HAP-1 (cell line): ENCODE measurements at regions not wholly inside any gene's neighbourhood (a gene's known extent, or its start where the extent isn't known, plus 50 kb on each side); places are given as distances from the start of the nearest gene placed in this dataset.

Source experiments
- DNase-seq, 2 experiments: peaks; one replicate each; pipeline ENCODE4 v3.0.0-alpha.2; 2016 to 2020; ENCODE audit warnings: low spot score in 2 of 2
- H3K27me3 ChIP-seq: fragments of 250-450 bp; sonication (Bioruptor Pico); 2 replicates; pipeline ENCODE4 v1.5.1; 2020; ENCODE audit warnings: low read depth, mild to moderate bottlenecking, moderate library complexity
- H3K36me3 ChIP-seq: fragments of 250-450 bp; sonication (Bioruptor Pico); replicated peaks from 2 replicates; pipeline ENCODE4 v1.5.1; 2020; ENCODE audit warnings: mild to moderate bottlenecking
- H3K4me1 ChIP-seq: fragments of 250-450 bp; sonication (Bioruptor Pico); 2 replicates; pipeline ENCODE4 v1.5.1; 2020; ENCODE audit warnings: mild to moderate bottlenecking
- H3K4me3 ChIP-seq: fragments of 250-450 bp; sonication (Bioruptor Pico); 2 replicates; pipeline ENCODE4 v1.5.1; 2020; ENCODE audit warnings: mild to moderate bottlenecking, moderate library complexity
- H3K9me3 ChIP-seq: fragments of 250-450 bp; sonication (Bioruptor Pico); 2 replicates; pipeline ENCODE4 v1.5.1; 2020; ENCODE audit warnings: mild to moderate bottlenecking, moderate library complexity
- in situ Hi-C: fragments of 300-500 bp; cut with MboI; formaldehyde crosslinking; loops from 3 replicates; pipeline ENCODE4 v1.14.3; 2020; ENCODE audit warnings: low sequenced_read_pairs, inconsistent platforms, mixed read lengths

GRCh38 chrX:68930542-68931317, 101.9 kb downstream of the EFNB1 start:
- Histone ChIP-seq H3K27me3 (no peaks in the 10 kb centered on the region), H3K36me3 (no peaks in the 10 kb centered on the region), H3K4me1 (no peaks in the 10 kb centered on the region), H3K9me3 (no peaks in the 10 kb centered on the region), H3K4me3 (no peak overlapping the region)
- in situ Hi-C loops = no loop called here
- no peak for DNase-seq

DNA sequence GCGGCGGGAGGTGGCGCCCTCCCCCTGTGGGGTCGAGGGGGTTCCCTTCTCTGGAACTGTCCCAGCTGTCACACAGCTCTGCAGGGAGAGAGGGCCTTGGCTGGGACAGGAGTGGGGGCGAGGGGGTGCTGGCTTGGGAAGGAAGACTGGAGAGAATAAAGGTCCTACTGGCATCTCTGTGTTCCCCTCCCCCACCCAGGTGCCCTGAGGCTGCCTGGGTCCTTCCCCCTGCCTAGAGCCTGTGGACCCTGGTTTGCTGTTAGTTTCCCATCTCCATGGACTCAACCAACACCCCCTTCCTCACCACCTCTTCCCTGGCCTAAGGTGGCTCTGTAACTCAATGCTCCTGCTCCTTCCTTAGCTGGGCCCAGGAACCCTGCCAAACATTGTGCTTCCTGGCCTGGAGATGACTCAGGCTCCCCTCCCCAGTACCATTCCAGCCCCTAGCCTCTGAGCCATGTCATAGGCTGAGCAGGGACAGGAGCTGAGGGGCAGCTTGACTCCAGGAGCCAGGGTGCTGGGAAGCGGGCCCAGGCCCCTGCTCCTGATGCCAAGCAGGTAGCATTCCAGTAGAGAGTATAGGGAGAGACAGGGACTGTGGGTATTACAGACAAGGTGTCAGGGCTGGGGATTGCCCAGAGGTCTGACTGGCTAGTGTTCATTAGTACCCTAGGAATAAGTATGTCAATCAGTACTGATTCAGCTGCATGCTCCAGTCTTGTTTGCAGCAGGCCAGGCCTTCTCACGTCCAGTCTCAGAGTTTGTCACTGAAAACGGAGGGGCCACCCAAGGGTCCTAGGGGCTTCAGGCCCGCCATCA, 100.7 kb downstream of the EFNB1 start:
- no peak for DNase-seq
- in situ Hi-C loops = no loop called here
- no peaks in the 10 kb centered on the region for H3K9me3 ChIP-seq
- no peaks in the 10 kb centered on the region for H3K27me3 ChIP-seq
- H3K4me1 ChIP-seq = no peaks in the 10 kb centered on the region
- no peak overlapping the region for H3K4me3 ChIP-seq
- H3K36me3 ChIP-seq = no peaks in the 10 kb centered on the region

DNA sequence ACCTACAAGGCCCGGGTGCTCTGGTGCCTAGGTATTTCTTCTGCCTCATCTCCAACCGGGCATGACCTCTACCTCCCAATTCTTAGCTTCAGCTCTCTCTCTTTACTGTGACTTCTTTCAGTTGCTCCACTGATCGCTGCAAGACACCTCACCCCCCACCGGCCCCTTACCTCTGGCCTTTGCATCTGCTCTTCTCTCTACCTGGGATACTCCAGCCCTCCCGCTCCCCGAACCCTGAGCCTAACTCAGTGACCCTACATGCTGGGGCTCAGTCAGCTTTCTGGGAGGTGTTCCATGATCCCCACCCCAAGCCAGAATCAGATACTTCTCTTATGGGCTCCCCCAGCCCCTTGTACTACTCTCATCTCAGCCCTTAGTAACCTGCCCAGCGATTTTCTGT, 99.6 kb downstream of the EFNB1 start:
- no peaks in the 10 kb centered on the region for H3K4me1 ChIP-seq
- H3K36me3 ChIP-seq = no peaks in the 10 kb centered on the region
- in situ Hi-C loops = no loop called here
- H3K9me3 ChIP-seq = no peaks in the 10 kb centered on the region
- no peak for DNase-seq
- H3K4me3 ChIP-seq = no peak overlapping the region
- no peaks in the 10 kb centered on the region for H3K27me3 ChIP-seq

DNA sequence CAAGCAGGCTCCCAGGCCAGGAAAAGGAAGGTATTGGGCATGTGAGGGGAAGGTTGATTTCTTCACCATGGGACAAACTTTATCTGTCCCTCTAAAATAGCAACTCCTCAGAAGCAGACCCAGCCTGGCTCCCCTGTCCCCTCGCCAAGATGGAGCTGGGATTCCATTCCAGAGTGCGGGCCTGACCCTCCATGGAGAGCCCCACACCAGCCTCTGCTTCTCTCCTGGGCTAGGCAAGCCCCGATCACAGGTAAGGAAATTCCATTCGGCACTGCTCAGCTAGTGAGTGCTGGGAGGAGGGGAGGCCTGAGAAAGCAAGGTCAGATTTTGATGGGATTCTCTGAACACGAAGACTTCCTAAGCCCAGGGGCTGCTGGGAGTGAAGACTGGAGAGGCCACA, 98.4 kb downstream of the EFNB1 start:
- no peaks in the 10 kb centered on the region for H3K4me1 ChIP-seq
- no peaks in the 10 kb centered on the region for H3K9me3 ChIP-seq
- no peak overlapping the region for H3K4me3 ChIP-seq
- DNase-seq = no peak
- in situ Hi-C loops = no loop called here
- H3K27me3 ChIP-seq = no peaks in the 10 kb centered on the region
- H3K36me3 ChIP-seq = no peaks in the 10 kb centered on the region

DNA sequence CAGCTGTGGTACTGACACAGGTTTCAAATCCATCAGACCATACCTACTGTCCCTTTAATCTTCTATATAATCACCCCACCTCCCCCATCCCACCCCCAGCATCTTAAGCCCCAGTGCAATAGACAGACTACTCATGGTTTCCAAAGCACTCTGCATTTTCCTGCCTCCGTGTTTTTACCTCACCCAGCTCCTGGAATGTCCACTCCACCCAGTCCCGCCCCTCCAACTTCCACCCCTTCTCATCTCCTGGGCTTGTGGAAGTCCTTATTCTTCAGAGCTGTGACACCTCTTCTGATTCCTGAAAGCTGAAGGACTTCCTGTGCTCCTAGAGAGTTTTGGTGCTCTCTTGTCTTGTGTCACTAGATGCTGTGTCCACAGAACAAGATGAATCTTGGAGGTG, 94.3 kb downstream of the EFNB1 start:
- in situ Hi-C loops = no loop called here
- no peaks in the 10 kb centered on the region for H3K27me3 ChIP-seq
- no peak for DNase-seq
- H3K4me1 ChIP-seq = no peaks in the 10 kb centered on the region
- no peak overlapping the region for H3K4me3 ChIP-seq
- no peaks in the 10 kb centered on the region for H3K36me3 ChIP-seq
- no peaks in the 10 kb centered on the region for H3K9me3 ChIP-seq

- no peak overlapping the region for H3K4me3 ChIP-seq
- no peaks in the 10 kb centered on the region for H3K9me3 ChIP-seq
- no peaks in the 10 kb centered on the region for H3K4me1 ChIP-seq
- no peaks in the 10 kb centered on the region for H3K27me3 ChIP-seq
- no peaks in the 10 kb centered on the region for H3K36me3 ChIP-seq
- in situ Hi-C loops = no loop called here
- DNase-seq = no peak
These were observed 93.2 kb downstream of the EFNB1 start for GRCh38 chrX:68922013-68922412.

DNA sequence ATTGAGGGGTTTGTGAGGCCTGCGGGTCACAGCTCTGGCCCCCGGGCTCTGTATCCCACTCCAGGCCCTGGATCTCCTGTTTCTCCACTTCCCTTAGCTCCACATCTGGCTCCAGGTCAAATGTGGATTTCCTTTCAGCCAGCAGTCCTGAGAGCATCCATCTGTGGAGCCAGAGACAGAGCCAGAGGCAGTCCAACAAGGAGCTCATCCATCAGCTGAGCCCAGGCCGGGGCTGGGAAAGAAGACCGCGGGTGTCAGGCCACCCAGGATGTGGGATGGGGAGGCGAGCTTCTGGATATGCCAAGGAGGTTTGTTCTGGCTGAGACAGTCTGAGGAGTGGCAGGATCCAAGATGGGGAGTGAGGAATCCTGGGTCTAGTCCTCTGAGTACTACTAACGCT, 91.7 kb downstream of the EFNB1 start:
- Histone ChIP-seq H3K4me1 (no peaks in the 10 kb centered on the region), H3K36me3 (no peaks in the 10 kb centered on the region), H3K4me3 (no peak overlapping the region), H3K9me3 (no peaks in the 10 kb centered on the region), H3K27me3 (no peaks in the 10 kb centered on the region)
- DNase-seq = no peak
- in situ Hi-C loops = no loop called here

- Histone ChIP-seq H3K4me1 (no peaks in the 10 kb centered on the region), H3K36me3 (no peaks in the 10 kb centered on the region), H3K4me3 (no peak overlapping the region), H3K9me3 (no peaks in the 10 kb centered on the region), H3K27me3 (no peaks in the 10 kb centered on the region)
- DNase-seq = no peak
- in situ Hi-C loops = no loop called here
These were observed 90.9 kb downstream of the EFNB1 start for GRCh38 chrX:68919707-68920106.

DNA sequence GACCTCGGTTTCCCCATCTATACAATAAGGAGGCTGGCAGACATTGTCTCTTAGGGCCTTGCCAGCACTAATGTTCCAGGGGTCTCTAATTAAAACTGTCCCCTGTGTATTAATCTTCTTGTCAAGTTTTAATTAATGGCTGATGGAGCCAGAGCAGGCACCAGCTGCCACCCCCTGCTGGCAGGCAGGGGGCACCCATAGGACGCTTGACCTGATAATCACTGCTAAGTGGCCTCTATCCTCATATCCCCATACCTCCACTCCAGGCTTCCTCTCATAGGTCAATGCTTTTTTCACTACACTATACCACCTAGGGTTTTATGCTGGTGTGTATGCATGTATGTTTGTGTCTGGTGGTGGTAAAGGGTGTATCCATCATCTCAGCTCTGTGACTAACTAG, 89.4 kb downstream of the EFNB1 start:
- Histone ChIP-seq H3K36me3 (no peaks in the 10 kb centered on the region), H3K4me3 (no peak overlapping the region), H3K27me3 (no peaks in the 10 kb centered on the region), H3K9me3 (no peaks in the 10 kb centered on the region), H3K4me1 (no peaks in the 10 kb centered on the region)
- in situ Hi-C loops = no loop called here
- no peak for DNase-seq

GRCh38 chrX:68917799-68918198, 89.0 kb downstream of the EFNB1 start:
- Histone ChIP-seq H3K27me3 (no peaks in the 10 kb centered on the region), H3K4me3 (no peak overlapping the region), H3K4me1 (no peaks in the 10 kb centered on the region), H3K36me3 (no peaks in the 10 kb centered on the region), H3K9me3 (no peaks in the 10 kb centered on the region)
- no peak for DNase-seq
- in situ Hi-C loops = no loop called here

DNA sequence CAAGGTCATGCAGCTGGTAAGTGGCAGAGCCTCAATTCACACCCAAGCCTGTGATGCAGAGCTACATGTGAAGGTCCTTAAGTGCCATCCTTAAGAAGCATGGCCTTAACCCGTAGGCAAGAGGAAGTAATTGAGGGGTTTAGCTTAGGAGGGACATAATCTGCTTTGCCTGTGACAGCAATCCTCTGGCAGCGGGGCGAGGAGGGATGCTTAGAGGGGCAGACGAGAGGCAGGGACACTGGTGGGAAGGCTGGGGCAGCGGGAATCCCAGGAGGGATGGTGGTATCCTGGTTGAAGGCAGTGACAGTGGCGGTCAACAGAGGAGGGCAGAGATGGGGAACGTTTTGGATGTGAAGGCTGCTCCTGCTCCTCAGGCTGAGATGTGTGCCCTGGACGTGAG, 88.1 kb downstream of the EFNB1 start:
- DNase-seq = no peak
- no peaks in the 10 kb centered on the region for H3K4me1 ChIP-seq
- in situ Hi-C loops = no loop called here

GRCh38 chrX:68915778-68916177, 87.0 kb downstream of the EFNB1 start:
- H3K4me3 ChIP-seq = no peak overlapping the region
- DNase-seq = no peak
- no peaks in the 10 kb centered on the region for H3K36me3 ChIP-seq
- in situ Hi-C loops = no loop called here
- no peaks in the 10 kb centered on the region for H3K4me1 ChIP-seq
- no peaks in the 10 kb centered on the region for H3K9me3 ChIP-seq
- no peaks in the 10 kb centered on the region for H3K27me3 ChIP-seq

More for the DNA sequence above, 88.1 kb downstream of the EFNB1 start:
- Histone ChIP-seq H3K9me3 (no peaks in the 10 kb centered on the region), H3K36me3 (no peaks in the 10 kb centered on the region), H3K4me3 (no peak overlapping the region), H3K27me3 (no peaks in the 10 kb centered on the region)

DNA sequence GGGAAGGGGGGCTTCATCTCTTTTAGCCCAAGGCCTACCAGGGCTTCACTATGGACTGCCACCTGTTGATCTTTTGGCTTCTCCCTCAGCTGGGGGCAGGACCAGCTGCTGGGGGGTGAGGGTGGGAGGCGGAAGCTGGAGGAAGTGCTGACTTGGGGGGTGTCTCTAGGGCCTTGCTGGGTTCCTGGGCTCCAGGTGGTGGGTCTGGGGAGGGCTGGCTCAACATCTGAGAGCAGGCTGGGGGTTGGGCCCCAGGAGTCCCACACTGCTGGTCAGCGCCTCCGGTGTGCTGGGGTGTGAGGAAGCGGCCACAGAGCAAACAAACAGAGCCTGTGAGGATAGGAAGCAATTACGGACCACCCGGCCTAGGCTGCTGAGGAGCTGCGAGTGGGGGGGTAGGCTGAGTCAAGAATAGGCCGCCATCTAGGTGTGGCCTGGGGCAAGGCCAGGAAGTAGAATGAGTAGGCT, 85.7 kb downstream of the EFNB1 start:
- no peak for DNase-seq
- Histone ChIP-seq H3K4me1 (no peaks in the 10 kb centered on the region), H3K36me3 (no peaks in the 10 kb centered on the region), H3K27me3 (no peaks in the 10 kb centered on the region), H3K9me3 (no peaks in the 10 kb centered on the region), H3K4me3 (no peak overlapping the region)
- in situ Hi-C loops = no loop called here

DNA sequence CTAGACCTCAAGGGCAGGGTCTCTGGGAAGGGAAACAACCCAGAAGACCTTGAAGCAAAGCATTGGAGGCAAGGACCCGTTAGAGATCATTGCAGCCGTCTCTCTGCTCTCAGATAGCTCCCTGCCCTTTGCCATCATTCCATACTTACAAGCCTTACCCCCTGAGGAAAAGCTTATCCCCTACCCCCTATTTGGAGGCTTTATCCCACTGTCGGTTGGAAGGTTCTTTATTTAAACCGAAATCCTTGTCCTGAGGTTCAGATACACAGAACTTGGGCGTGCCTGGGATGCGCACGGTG, 84.4 kb downstream of the EFNB1 start:
- H3K36me3 ChIP-seq = no peaks in the 10 kb centered on the region
- no peaks in the 10 kb centered on the region for H3K4me1 ChIP-seq
- no peak overlapping the region for H3K4me3 ChIP-seq
- H3K9me3 ChIP-seq = no peaks in the 10 kb centered on the region
- no peak for DNase-seq
- in situ Hi-C loops = no loop called here
- no peaks in the 10 kb centered on the region for H3K27me3 ChIP-seq
